GM12878 (cell line): ENCODE measurements at regions not wholly inside any gene's neighbourhood (a gene's known extent, or its start where the extent isn't known, plus 50 kb on each side); places are given as distances from the start of the nearest gene placed in this dataset.

Experiments used
- ATAC-seq: fragments of 200-7000 bp; cut with Tn5 transposase; 3 replicates; pipeline ENCODE4 v1.9.1; 2020; ENCODE audit warnings: mild to moderate bottlenecking, moderate library complexity
- BruUV-seq: library from RNA; stranded (reverse); fragments of 400-500 nt; replicated peaks from 2 replicates; lab custom pipeline; 2021; lab: Mats Ljungman, UMichigan
- CTCF ChIA-PET: fragments of 300-600 bp; sonication (Branson Sonifier 250); formaldehyde crosslinking; extraction: SDS; loops from one replicate; lab custom pipeline; 2021; ENCODE audit warnings: inconsistent platforms; lab: Yijun Ruan, JAX
- POLR2A ChIA-PET: fragments of 350-600 bp; formaldehyde crosslinking; extraction: SDS; loops from one replicate; lab custom pipeline; 2021; ENCODE audit warnings: inconsistent platforms; lab: Charles Lee
- RAD21 ChIA-PET: fragments of 300-600 bp; sonication (Branson Sonifier 250); formaldehyde crosslinking; loops from one replicate; lab custom pipeline; 2023; ENCODE audit warnings: antibody characterized with exemption; ENCODE audit not compliant: unreplicated experiment; lab: Charles Lee
- SMC1A ChIA-PET: fragments of 300-600 bp; sonication (Branson Sonifier 250); formaldehyde crosslinking; loops from one replicate; lab custom pipeline; 2023; ENCODE audit not compliant: unreplicated experiment, uncharacterized antibody; lab: Charles Lee
- DNase-seq: peaks from one replicate; pipeline ENCODE4 v3.0.0-alpha.2; 2011; ENCODE audit warnings: low read depth, low spot score
- FAIRE-seq: peaks from 3 replicates; lab custom pipeline; 2011; peaks lifted over from hg19 to GRCh38; lab: Jason Lieb, UNC
- H2AFZ ChIP-seq: 2 replicates; pipeline ENCODE4 v1.6.0; 2011; ENCODE audit warnings: low read depth, low read length, control low read depth; ENCODE audit not compliant: control insufficient read depth
- H3K27ac ChIP-seq: 2 replicates; pipeline ENCODE4 v1.5.1; 2011; ENCODE audit warnings: control low read depth; ENCODE audit not compliant: control insufficient read depth, insufficient read depth
- H3K27me3 ChIP-seq, 2 experiments: replicated peaks in 1 of 2; 2 replicates each; pipeline versions ENCODE4 v1.6.0 to v1.6.1; 2011; ENCODE audit warnings: low read length in 1 of 2; ENCODE audit not compliant: control insufficient read depth in 2 of 2, insufficient read depth in 2 of 2
- H3K36me3 ChIP-seq, 2 experiments: 2 replicates each; pipeline ENCODE4 v1.5.1; 2011; ENCODE audit warnings: low read length in 1 of 2; ENCODE audit not compliant: control insufficient read depth in 2 of 2, insufficient read depth in 2 of 2
- H3K4me1 ChIP-seq: 2 replicates; pipeline ENCODE4 v1.6.1; 2011; ENCODE audit warnings: mild to moderate bottlenecking, low read length, moderate library complexity, mixed read lengths; ENCODE audit not compliant: control insufficient read depth, insufficient read depth
- H3K4me2 ChIP-seq: 2 replicates; pipeline ENCODE4 v1.6.0; 2011; ENCODE audit warnings: control low read depth; ENCODE audit not compliant: control insufficient read depth, insufficient read depth
- H3K4me3 ChIP-seq: fragments of 200-600 bp; sonication (generic); 2 replicates; pipeline ENCODE4 v1.5.1; 2016
- H3K79me2 ChIP-seq: 2 replicates; pipeline ENCODE4 v1.6.0; 2011; ENCODE audit warnings: low read length; ENCODE audit not compliant: control insufficient read depth, insufficient read depth
- H3K9ac ChIP-seq: 2 replicates; pipeline ENCODE4 v1.8.0; 2011; ENCODE audit warnings: low read length, control low read depth, mixed read lengths; ENCODE audit not compliant: control insufficient read depth, insufficient read depth
- H3K9me3 ChIP-seq: replicated peaks from 3 replicates; pipeline ENCODE4 v1.5.1; 2011; ENCODE audit warnings: mild to moderate bottlenecking, low read length; ENCODE audit not compliant: control insufficient read depth, insufficient read depth
- H4K20me1 ChIP-seq: 2 replicates; pipeline ENCODE4 v1.6.0; 2011; ENCODE audit not compliant: control insufficient read depth, insufficient read depth
- CHD2 ChIP-seq: IDR thresholded peaks from 2 replicates; pipeline ENCODE4 v1.6.1; 2011; ENCODE audit warnings: low read depth, low read length, improper control_type of control experiment, borderline replicate concordance
- CHD4 ChIP-seq: fragments of 200-600 bp; sonication (generic); IDR thresholded peaks from 2 replicates; pipeline ENCODE4 v1.6.1; 2016; ENCODE audit warnings: mild to moderate bottlenecking
- CREB1 ChIP-seq: IDR thresholded peaks from 2 replicates; pipeline ENCODE4 v1.6.1; 2012; ENCODE audit warnings: low read depth, mild to moderate bottlenecking, inconsistent platforms
- HDGF ChIP-seq: fragments of 450-650 bp; IDR thresholded peaks from 2 replicates; pipeline ENCODE4 v1.6.1; 2016; ENCODE audit warnings: antibody characterized with exemption
- KLF5 ChIP-seq: fragments of 450-650 bp; IDR thresholded peaks from 2 replicates; pipeline ENCODE4 v1.6.1; 2014; ENCODE audit warnings: mild to moderate bottlenecking; ENCODE audit not compliant: partially characterized antibody
- NFYA ChIP-seq: IDR thresholded peaks from 2 replicates; pipeline ENCODE4 v1.6.1; 2011; ENCODE audit warnings: low read depth, mild to moderate bottlenecking, low read length, improper control_type of control experiment, borderline replicate concordance
- POLR2AphosphoS2 ChIP-seq: IDR thresholded peaks from 2 replicates; pipeline ENCODE4 v1.6.1; 2011; ENCODE audit warnings: low read depth, mild to moderate bottlenecking, low read length, improper control_type of control experiment, moderate library complexity
- WRNIP1 ChIP-seq: IDR thresholded peaks from 2 replicates; pipeline ENCODE4 v1.6.1; 2011; ENCODE audit warnings: low read depth, low read length, improper control_type of control experiment, borderline replicate concordance
- WGBS: methylation state at CpG from one replicate; pipeline ENCODE4 v1.1.6; 2016; ENCODE audit warnings: low lambda C conversion rate; ENCODE audit not compliant: insufficient replicate concordance, insufficient coverage; ENCODE audit errors: missing lambda C conversion rate; 5-methylcytosine and 5-hydroxymethylcytosine counted together
- in situ Hi-C: fragments of 300-500 bp; cut with MboI; formaldehyde crosslinking; loops from 9 replicates; pipeline ENCODE4 v1.14.3; 2018; ENCODE audit warnings: mixed read lengths
- intact Hi-C: fragments of 100-400 bp; cut with micrococcal nuclease; formaldehyde crosslinking; loops from one replicate; pipeline ENCODE4 v1.14.2; 2022; ENCODE audit not compliant: unreplicated experiment

DNA sequence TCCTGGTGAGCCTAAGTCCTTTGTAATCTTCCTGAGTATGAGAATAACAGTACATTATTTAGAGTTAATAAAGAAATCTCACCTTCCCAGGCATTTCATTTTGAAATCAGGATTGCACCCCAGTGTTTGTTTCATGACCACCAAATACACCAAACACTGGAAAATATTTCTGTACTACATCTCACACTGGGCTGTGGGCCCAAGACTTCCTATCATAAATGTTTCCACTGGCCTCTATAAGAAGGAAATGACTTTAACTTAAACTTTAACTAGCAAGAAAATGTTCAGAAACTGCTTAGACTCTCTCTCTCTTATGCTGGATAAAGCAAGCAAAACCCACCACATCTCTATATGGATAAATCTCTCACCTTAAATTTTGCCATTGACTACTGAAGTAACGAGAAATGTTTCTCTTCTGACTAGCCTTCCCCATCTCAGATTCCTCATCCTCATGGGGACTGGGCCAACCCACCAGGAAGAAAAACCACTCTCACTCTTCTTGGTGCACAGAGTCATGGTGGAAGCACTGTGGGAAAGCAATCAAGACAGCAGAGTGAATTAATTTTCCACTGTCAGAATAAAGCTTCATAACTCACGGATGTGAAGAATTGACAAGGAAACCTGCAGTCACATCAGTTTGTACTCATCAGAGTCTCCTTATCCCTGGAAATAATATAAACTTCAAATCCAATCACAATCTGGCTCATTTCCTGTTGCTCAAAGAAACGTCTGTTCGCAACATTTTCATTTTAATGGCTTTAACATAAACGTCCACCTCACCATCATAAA lies 859.6 kb downstream of the EPHA3 start:
- TF ChIP-seq CHD2 (no peak), CREB1 (no peak)
- TF ChIP-seq, all 136 proteins: peak for 0
- H3K4me1 ChIP-seq: no peaks in the 10 kb centered on the region
- H3K36me3 ChIP-seq: no peaks in the 10 kb centered on the region
- no TSS peak for BruUV-seq
- DNase-seq (no peak), FAIRE-seq (no peak), ATAC-seq (no peak)
- ChIA-PET POLR2A (no interaction called here), RAD21 (no interaction called here), SMC1A (interaction anchor here (2.3 kb wide), 1 partner anchor 11 kb away, joined by 6 read pairs; no protein-coding TSS in a partner anchor), CTCF (interaction anchor here (0.8 kb wide), 1 partner anchor 175 kb away, joined by 3 read pairs; no protein-coding TSS in a partner anchor)
- intact Hi-C loops: no loop called here
- WGBS: 15% methylated on average over 5 of the region's 5 CpGs
- no peak overlapping the region for H3K27ac ChIP-seq
- in situ Hi-C loops: no loop called here
- no peak overlapping the region for H3K9ac ChIP-seq
- no peak overlapping the region for H3K4me3 ChIP-seq
- H2AFZ ChIP-seq: no peak overlapping the region
- no peaks in the 10 kb centered on the region for H4K20me1 ChIP-seq
- no peaks in the 10 kb centered on the region for H3K27me3 ChIP-seq
- no peaks in the 10 kb centered on the region for H3K9me3 ChIP-seq
- no peaks in the 10 kb centered on the region for H3K79me2 ChIP-seq
- H3K4me2 ChIP-seq: no peak overlapping the region

DNA sequence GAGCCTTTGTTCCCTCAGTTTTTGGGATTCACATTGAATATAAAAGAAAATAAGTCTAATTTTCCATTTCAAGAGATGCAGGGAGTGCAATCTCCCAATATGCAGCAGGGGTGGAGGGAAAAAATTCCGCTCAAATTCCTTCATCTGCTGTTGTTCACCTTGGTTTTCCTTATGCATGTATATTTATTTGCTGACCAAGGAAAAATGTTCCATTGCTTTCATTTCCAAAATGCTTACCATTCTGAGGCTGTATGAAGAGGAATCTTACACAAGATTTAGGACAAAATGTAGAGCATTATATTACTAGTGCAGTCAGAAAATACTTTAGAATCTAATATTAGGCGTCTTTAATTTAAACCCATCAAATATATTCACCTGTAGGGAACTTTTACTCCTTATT lies 863.9 kb downstream of the EPHA3 start:
- no peak for DNase-seq
- no peak for TF ChIP-seq WRNIP1
- no peak for TF ChIP-seq HDGF
- no peak for TF ChIP-seq POLR2AphosphoS2
- no peak for TF ChIP-seq KLF5
- no peak for TF ChIP-seq CHD4
- no peak for TF ChIP-seq NFYA
- Histone ChIP-seq H3K79me2 (no peaks in the 10 kb centered on the region), H3K4me2 (no peak overlapping the region), H3K27ac (no peak overlapping the region), H4K20me1 (no peaks in the 10 kb centered on the region), H3K4me1 (no peaks in the 10 kb centered on the region), H3K9me3 (no peaks in the 10 kb centered on the region), H3K27me3 (no peaks in the 10 kb centered on the region), H3K36me3 (no peaks in the 10 kb centered on the region), H2AFZ (no peak overlapping the region), H3K9ac (no peak overlapping the region), H3K4me3 (no peak overlapping the region)
- in situ Hi-C loops (no loop called here), intact Hi-C loops (no loop called here)
- POLR2A ChIA-PET: no interaction called here
- SMC1A ChIA-PET: interaction anchor here (0.9 to 1.0 kb wide), 2 partner anchors 121 to 278 kb away, joined by 3 to 6 read pairs; no protein-coding TSS in a partner anchor
- FAIRE-seq: no peak
- ATAC-seq: no peak
- CTCF ChIA-PET: no interaction called here
- RAD21 ChIA-PET: no interaction called here
- WGBS: 9% methylated on average over 2 of the region's 2 CpGs
- BruUV-seq: no TSS peak
